T47D (cell line): ENCODE measurements at regions not wholly inside any gene's neighbourhood (a gene's known extent, or its start where the extent isn't known, plus 50 kb on each side); places are given as distances from the start of the nearest gene placed in this dataset.

Source experiments
- DNase-seq, 2 experiments: peaks; one replicate each; pipeline versions ENCODE4 v3.0.0 to v3.0.0-alpha.2; 2011 to 2012; ENCODE audit warnings: low read depth in 1 of 2, low spot score in 1 of 2
- JUND ChIP-seq: IDR thresholded peaks from 2 replicates; pipeline ENCODE4 v1.6.1; 2012; ENCODE audit warnings: low read depth
- in situ Hi-C: cut with HindIII; loops from 2 replicates; pipeline ENCODE4 v1.10.0; 2016; ENCODE audit warnings: low sequenced_read_pairs, low pct_unique_long_range_greater_than_20kb

DNA sequence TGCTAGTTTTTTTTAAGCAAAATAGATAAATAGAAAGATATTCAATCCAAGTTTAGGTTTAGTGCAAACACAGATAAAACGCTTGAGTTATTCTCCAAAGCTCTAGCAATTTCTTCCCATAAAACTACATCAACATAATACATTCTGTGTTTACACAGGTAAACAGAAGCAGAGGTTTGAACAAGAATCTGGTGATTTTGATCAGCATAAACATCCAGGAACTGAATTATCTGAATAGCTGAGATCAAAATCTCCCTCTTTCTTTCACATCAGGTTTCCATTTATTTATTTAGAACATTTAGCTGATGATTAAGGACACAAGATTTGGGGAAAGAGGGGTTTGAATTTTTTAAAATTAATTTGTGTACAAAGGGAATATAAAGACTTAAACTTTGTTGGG is 1564.6 kb downstream of the MRPL39 start:
- peak in 1 of 2 experiments; percentile 45 for DNase-seq
- in situ Hi-C loops = no loop called here
- no peak for TF ChIP-seq JUND

GRCh38 chr21:24032709-24033232 is 1574.5 kb downstream of the MRPL39 start:
- in situ Hi-C loops = no loop called here
- DNase-seq = no peak
- TF ChIP-seq JUND = no peak

DNA sequence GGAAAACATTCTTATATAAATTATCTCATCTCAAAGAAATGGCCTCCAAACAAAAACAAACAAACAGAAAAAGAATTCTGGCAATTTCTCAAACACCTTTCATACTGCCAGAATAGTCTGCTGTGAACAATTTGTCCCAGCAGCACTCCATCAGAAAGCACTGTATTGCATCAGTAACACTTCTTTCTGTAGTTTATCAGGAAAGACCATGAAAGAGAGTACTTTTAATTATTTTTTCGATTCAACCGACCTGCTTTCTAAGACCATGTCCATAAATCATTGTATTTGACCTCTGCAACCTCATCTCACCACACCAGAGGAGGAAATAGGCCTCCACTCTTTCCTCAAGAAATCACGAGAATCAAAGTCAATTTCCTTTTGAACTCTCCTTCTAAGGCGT is 1579.9 kb downstream of the MRPL39 start:
- no peak for TF ChIP-seq JUND
- DNase-seq = no peak
- in situ Hi-C loops = no loop called here

DNA sequence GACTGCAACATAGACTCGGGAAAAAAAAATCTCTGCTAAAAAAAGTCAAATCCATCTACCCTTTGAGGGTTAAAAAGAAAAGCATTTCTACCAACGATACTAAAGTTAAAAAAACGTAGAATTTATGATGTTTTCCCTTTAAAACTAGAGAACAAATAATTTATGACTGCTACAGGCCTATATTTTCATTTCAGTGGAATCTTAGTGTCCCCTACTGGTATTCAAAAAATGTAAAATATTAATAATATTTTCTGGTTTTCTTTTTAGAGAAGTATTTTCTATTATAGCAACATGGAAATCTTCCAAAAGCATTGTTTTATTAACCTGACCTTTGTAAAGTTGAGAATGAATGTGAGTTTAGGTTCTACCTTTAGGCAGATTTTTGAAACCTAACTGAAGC is 1582.2 kb downstream of the MRPL39 start:
- no peak for TF ChIP-seq JUND
- DNase-seq = no peak
- in situ Hi-C loops = no loop called here

DNA sequence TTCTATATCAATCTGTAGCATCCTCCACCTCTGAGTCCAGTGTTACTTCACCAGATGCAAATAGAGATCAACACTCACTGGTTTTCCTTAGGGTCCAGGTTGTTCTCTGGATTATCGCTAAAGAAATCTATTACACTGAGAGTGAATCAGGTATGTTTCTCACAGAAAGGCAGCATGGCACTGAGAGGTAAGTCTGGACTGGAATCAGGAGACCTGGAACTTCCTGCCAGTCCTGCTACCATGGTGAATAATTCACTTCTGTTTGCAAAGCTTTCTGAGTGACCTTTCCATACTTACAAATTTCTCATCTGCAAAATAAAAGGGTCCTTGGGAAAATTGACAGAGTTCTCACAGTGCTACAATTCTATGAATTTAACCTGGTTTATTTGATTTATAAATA is 1583.3 kb downstream of the MRPL39 start:
- TF ChIP-seq JUND = no peak
- in situ Hi-C loops = no loop called here
- no peak for DNase-seq

DNA sequence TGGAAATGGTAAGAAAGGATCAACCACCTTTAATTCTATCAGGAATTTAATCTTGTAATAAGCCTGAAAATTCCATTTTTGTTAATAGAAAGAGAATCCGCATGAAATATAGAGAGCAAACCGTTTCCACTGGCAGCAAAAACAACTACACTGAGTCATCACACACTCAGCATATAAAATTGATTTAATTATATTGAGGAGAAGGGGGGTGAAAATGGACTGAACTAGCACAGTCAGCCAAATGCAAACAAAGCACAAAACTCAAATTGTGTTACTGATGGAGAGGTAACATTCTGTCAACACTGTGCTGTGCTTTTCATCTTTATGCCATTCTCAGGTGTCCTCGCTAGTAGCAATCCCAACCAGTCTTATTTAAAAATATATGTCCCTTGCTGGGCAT is 1583.9 kb downstream of the MRPL39 start:
- DNase-seq = no peak
- in situ Hi-C loops = no loop called here
- no peak for TF ChIP-seq JUND

GRCh38 chr21:24014381-24014780 is 1592.9 kb downstream of the MRPL39 start:
- TF ChIP-seq JUND = no peak
- no peak for DNase-seq
- in situ Hi-C loops = no loop called here

DNA sequence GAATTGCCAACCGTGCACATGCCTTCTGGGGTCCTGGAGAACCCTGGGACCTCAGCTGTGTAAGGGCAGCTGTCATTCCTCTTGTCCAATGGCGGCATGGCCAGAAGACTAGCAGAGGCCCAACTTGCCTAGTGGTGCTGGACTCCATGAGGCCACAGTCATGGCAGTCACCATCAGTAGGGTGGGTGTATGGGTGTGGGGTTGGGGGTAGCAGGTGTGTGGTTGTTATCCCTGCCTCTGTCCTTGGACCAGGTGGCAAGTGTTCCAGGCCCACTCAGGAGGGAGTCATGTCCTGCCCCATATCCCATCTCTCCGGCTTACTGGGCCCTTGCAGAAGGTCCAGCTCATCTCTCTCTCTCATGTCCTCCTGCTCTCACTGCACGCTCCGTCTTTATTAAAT is 1596.2 kb downstream of the MRPL39 start:
- no peak for TF ChIP-seq JUND
- in situ Hi-C loops = no loop called here
- no peak for DNase-seq

- in situ Hi-C loops = no loop called here
- no peak for TF ChIP-seq JUND
- DNase-seq = no peak
Observed at GRCh38 chr21:24007592-24007991, 1599.7 kb downstream of the MRPL39 start.

DNA sequence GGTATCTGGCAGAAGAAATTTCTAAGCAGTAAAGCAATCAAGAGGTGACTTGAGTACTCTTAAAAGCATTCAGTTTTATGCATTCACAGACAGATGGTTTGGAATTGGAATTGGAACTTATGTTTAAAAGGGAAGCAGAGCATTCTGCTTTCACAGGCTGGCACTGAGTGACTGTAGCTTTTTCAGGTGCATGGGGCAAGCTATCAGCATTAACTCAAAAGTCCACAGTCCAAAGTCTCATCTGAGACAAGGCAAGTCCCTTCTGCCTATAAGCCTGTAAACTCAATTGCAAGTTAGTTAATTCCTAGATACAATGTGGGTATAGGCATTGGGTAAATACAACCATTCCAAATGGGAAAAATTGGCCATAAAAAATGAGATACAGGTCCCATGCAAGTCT is 1620.3 kb downstream of the MRPL39 start:
- no peak for DNase-seq
- in situ Hi-C loops = no loop called here
- TF ChIP-seq JUND = no peak

GRCh38 chr21:23986214-23986613 is 1621.1 kb downstream of the MRPL39 start:
- no peak for DNase-seq
- in situ Hi-C loops = no loop called here
- TF ChIP-seq JUND = no peak

DNA sequence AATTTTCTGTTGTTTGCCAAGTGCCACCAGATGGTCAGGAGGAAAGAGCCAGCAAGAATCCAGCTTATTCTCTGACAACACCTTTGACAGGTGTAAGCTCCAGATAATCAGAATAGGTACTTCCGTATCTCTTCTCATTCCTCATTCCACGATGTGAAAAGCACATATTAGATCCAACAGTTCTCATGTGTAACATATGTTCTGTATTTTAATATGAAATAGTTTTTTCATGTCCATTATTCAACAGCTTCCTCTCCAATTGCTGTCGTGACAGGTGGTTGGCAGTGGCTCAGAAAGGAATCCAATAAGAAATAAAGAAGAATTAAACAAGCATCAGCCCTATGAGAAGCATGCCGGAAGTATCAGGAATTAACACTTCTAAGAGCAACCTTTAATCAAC is 1624.7 kb downstream of the MRPL39 start:
- no peak for TF ChIP-seq JUND
- in situ Hi-C loops = no loop called here
- DNase-seq = no peak

DNA sequence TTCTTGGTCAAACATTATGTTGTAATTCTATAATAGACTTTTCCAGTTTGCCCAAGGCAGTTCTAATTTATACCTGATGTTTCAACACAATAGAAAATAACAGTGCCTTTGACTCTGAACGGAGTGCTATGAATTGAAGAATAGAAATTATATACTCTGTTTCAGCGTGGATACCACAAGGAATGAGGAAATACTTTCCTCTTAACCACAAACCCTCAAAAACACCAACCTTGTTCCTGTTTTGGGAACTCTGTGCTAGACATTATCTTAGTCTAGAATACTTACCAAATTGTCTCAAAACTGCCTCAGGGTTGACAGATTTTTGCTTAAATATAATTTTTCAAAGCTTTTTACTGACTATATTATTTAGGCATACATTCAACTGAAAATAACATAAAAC is 1629.3 kb downstream of the MRPL39 start:
- DNase-seq = no peak
- TF ChIP-seq JUND = no peak
- in situ Hi-C loops = no loop called here
